Chondrocyte (in vitro differentiated cells): ENCODE measurements at regions not wholly inside any gene's neighbourhood (a gene's known extent, or its start where the extent isn't known, plus 50 kb on each side); places are given as distances from the start of the nearest gene placed in this dataset.

Source experiments
- DNase-seq: peaks from one replicate; pipeline ENCODE4 v3.0.0; 2021; ENCODE audit warnings: mixed read lengths, low spot score
- H3K27ac Mint-ChIP-seq: one replicate; pipeline ENCODE4 v1.8.0; 2021; ENCODE audit warnings: mild to moderate bottlenecking, moderate library complexity, mixed read lengths; ENCODE audit not compliant: unreplicated experiment
- H3K27me3 Mint-ChIP-seq: 2 replicates; pipeline ENCODE4 v1.8.0; 2021; ENCODE audit warnings: low read depth, mixed read lengths
- H3K36me3 Mint-ChIP-seq: 2 replicates; pipeline ENCODE4 v1.8.0; 2021; ENCODE audit warnings: low read depth, mixed read lengths
- H3K4me1 Mint-ChIP-seq: 2 replicates; pipeline ENCODE4 v1.8.0; 2021; ENCODE audit warnings: low read depth, mild to moderate bottlenecking, mixed read lengths
- H3K4me3 Mint-ChIP-seq: one replicate; pipeline ENCODE4 v1.8.0; 2021; ENCODE audit warnings: mild to moderate bottlenecking, moderate library complexity, mixed read lengths; ENCODE audit not compliant: unreplicated experiment
- H3K9me3 Mint-ChIP-seq: 2 replicates; pipeline ENCODE4 v1.8.0; 2021; ENCODE audit warnings: low read depth, mixed read lengths
- TF ChIP-seq, protein P1 (sequence below): fragments of 200-600 bp; sonication (generic); IDR thresholded peaks from 2 replicates; pipeline ENCODE4 v1.5.0; 2021; ENCODE audit warnings: antibody characterized with exemption, mild to moderate bottlenecking, moderate library complexity

- no peaks in the 10 kb centered on the region for H3K36me3 Mint-ChIP-seq
- H3K9me3 Mint-ChIP-seq: no peaks in the 10 kb centered on the region
- H3K27ac Mint-ChIP-seq: no peak overlapping the region
- H3K27me3 Mint-ChIP-seq: peaks cover 2% of the 10 kb centered on the region
- DNase-seq: no peak
- TF ChIP-seq, protein P1, sequence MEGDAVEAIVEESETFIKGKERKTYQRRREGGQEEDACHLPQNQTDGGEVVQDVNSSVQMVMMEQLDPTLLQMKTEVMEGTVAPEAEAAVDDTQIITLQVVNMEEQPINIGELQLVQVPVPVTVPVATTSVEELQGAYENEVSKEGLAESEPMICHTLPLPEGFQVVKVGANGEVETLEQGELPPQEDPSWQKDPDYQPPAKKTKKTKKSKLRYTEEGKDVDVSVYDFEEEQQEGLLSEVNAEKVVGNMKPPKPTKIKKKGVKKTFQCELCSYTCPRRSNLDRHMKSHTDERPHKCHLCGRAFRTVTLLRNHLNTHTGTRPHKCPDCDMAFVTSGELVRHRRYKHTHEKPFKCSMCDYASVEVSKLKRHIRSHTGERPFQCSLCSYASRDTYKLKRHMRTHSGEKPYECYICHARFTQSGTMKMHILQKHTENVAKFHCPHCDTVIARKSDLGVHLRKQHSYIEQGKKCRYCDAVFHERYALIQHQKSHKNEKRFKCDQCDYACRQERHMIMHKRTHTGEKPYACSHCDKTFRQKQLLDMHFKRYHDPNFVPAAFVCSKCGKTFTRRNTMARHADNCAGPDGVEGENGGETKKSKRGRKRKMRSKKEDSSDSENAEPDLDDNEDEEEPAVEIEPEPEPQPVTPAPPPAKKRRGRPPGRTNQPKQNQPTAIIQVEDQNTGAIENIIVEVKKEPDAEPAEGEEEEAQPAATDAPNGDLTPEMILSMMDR: no peak
- H3K4me1 Mint-ChIP-seq: peaks cover 13% of the 10 kb centered on the region
- H3K4me3 Mint-ChIP-seq: no peak overlapping the region
Measured at GRCh38 chr5:153403470-153403869, 87.0 kb upstream of the GRIA1 start.

DNA sequence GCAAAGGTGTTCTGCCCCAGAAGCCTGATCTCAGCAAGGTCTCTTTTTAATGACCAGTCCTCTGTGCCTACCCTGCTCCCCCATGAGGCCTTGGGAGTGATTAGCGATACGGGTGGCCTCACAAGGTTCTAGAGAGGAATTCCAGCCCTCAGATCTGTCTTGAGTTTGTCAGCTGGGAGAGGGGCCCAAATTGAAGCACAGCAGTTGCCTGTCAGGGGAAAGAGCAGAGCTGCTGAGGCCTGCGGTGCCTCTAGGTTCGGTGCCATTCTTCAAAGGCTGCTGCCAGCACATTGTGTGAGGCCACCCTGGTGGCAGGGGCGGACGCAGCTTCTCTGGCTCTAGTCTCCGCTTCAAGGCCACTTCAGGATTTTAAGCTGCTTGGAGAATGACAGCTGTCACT, 85.7 kb upstream of the GRIA1 start:
- TF ChIP-seq, protein P1: no peak
- no peak for DNase-seq
- Mint-ChIP-seq H3K27ac (no peak overlapping the region), H3K4me1 (peaks cover 4% of the 10 kb centered on the region), H3K36me3 (no peaks in the 10 kb centered on the region), H3K9me3 (no peaks in the 10 kb centered on the region), H3K27me3 (peaks cover 6% of the 10 kb centered on the region), H3K4me3 (no peak overlapping the region)

GRCh38 chr5:153421676-153422075, 68.8 kb upstream of the GRIA1 start:
- TF ChIP-seq, protein P1: no peak
- peaks cover 9% of the 10 kb centered on the region for H3K9me3 Mint-ChIP-seq
- H3K27me3 Mint-ChIP-seq: peaks cover 35% of the 10 kb centered on the region
- DNase-seq: no peak
- no peak overlapping the region for H3K4me3 Mint-ChIP-seq
- H3K36me3 Mint-ChIP-seq: no peaks in the 10 kb centered on the region
- no peaks in the 10 kb centered on the region for H3K4me1 Mint-ChIP-seq
- H3K27ac Mint-ChIP-seq: no peak overlapping the region

DNA sequence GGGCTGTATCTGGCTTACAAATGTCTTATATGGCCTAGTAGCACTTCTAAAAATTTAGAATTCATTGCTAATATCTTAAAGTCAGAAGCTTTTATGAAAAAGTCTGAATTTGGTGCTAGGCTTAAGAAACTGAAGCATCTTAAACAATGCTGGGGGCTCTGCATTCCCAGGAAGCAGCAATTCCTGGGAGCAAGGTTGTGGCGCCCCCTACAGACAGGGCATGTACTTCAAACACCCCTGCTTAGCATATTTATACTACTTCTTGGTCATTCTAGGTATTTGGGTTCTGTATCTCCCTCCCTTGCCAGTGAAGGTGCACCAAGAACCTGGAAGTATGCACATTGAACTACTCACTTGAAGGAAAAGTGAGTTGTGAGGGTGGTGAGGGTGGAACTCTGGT, 64.6 kb upstream of the GRIA1 start:
- TF ChIP-seq, protein P1: peak; percentile 35
- Mint-ChIP-seq H3K27me3 (peaks cover 43% of the 10 kb centered on the region), H3K36me3 (no peaks in the 10 kb centered on the region), H3K4me3 (no peak overlapping the region), H3K27ac (no peak overlapping the region), H3K4me1 (no peaks in the 10 kb centered on the region), H3K9me3 (peaks cover 9% of the 10 kb centered on the region)
- DNase-seq: no peak

- H3K27me3 Mint-ChIP-seq: peaks cover 30% of the 10 kb centered on the region
- no peak overlapping the region for H3K4me3 Mint-ChIP-seq
- no peak overlapping the region for H3K27ac Mint-ChIP-seq
- H3K36me3 Mint-ChIP-seq: no peaks in the 10 kb centered on the region
- peaks cover 1% of the 10 kb centered on the region for H3K9me3 Mint-ChIP-seq
- TF ChIP-seq, protein P1: no peak
- H3K4me1 Mint-ChIP-seq: no peaks in the 10 kb centered on the region
- DNase-seq: no peak
Measured at GRCh38 chr5:153429761-153430380, 60.6 kb upstream of the GRIA1 start.
